Vagina (tissue), 2 donors: ENCODE measurements at regions not wholly inside any gene's neighbourhood (a gene's known extent, or its start where the extent isn't known, plus 50 kb on each side); places are given as distances from the start of the nearest gene placed in this dataset.

Experiments used
- DNase-seq, 2 donors: peaks; one replicate each; pipeline ENCODE4 v3.0.0-alpha.2; 2017; ENCODE audit errors: extremely low spot score in 2 of 2
- H3K27ac ChIP-seq: fragments of 200-600 bp; sonication (generic); one replicate; pipeline ENCODE4 v1.5.1; 2019
- H3K27me3 ChIP-seq: fragments of 200-600 bp; sonication (generic); one replicate; pipeline ENCODE4 v1.5.1; 2019
- H3K36me3 ChIP-seq, 2 donors: fragments of 200-600 bp; sonication (generic); one replicate each; pipeline ENCODE4 v1.5.1; 2017 to 2019
- H3K4me1 ChIP-seq: fragments of 200-600 bp; sonication (generic); one replicate; pipeline ENCODE4 v1.5.1; 2019
- H3K4me3 ChIP-seq, 2 donors: fragments of 200-600 bp; sonication (generic); 1 replicate in 1 of 2; 2 replicates in 1 of 2; pipeline ENCODE4 v1.5.1; 2016 to 2019
- H3K9me3 ChIP-seq: fragments of 200-600 bp; sonication (generic); one replicate; pipeline ENCODE4 v1.5.1; 2019
- POLR2A ChIP-seq, 2 donors: fragments of 450-650 bp; IDR thresholded peaks; one replicate each; pipeline ENCODE4 v1.6.1; 2017; ENCODE audit warnings: antibody characterized with exemption in 2 of 2, mild to moderate bottlenecking in 2 of 2, moderate library complexity in 2 of 2
- POLR2AphosphoS5 ChIP-seq, 2 donors: sonication (generic); formaldehyde crosslinking; IDR thresholded peaks; one replicate each; pipeline ENCODE4 v1.9.0; 2017; ENCODE audit warnings: antibody characterized with exemption in 2 of 2, mild to moderate bottlenecking in 2 of 2, low read depth in 1 of 2; ENCODE audit not compliant: insufficient read depth in 1 of 2
- intact Hi-C: fragments of 100-400 bp; cut with DNase I; formaldehyde crosslinking; loops from one replicate; pipeline ENCODE4 v1.15.1; 2023
- TF ChIP-seq, protein P1 (sequence below), 3 experiments: fragments of 450-650 bp in 2 of 3; fragments of 200-600 bp in 1 of 3; sonication (generic) in 1 of 3; IDR thresholded peaks; one replicate each; pipeline ENCODE4 v1.5.1; 2017 to 2019; ENCODE audit warnings: antibody characterized with exemption in 3 of 3, mild to moderate bottlenecking in 2 of 3, moderate library complexity in 2 of 3

DNA sequence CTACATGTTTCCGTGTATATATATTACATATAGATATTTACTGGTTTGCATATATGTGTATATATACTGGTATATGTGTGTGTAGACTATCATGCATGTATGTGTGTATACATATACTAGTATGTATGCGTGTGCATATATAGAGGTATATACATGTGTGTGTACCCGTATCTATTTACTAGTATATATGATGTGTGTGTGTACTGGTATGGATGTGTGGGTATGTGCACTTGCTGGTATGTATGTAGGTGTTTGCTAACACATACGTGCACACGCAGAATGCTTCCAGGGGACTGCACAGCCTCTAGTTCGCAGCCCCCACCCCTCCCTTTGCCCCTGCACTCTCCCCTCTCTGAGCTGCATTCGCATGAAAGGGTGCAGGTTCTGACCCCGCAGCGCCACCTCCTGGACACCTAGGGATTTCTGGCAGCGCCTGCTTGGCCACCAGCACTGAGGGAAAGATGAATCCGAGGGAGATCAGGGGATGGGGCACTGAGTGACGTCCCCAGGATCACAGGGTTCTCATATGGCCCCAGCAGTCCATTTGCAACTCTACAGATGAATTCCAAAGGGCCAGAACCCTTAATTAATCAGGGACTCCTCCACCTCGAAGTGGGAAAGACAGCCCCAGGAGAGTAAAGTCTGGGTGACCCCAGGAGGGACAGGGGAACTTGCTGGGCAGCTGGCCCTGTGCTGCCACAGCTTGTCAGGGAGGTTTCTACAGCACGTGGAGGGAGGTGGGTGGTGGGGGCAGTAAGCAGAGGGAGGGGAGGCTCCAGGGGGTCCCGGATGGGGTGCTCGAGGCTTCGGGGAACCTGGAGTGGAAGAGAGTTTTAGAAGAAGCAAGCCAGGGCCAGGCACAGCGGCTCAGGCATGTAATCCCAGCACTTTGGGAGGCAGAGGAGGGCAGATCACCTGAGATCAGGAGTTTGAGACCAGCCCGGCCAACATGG, 66.8 kb upstream of the ASAP2 start:
- Histone ChIP-seq H3K27ac (no peak overlapping the region), H3K36me3 (no peaks in the 10 kb centered on the region), H3K9me3 (no peaks in the 10 kb centered on the region), H3K4me3 (no peak overlapping the region), H3K27me3 (no peaks in the 10 kb centered on the region), H3K4me1 (peaks cover 17% of the 10 kb centered on the region)
- TF ChIP-seq, protein P1, sequence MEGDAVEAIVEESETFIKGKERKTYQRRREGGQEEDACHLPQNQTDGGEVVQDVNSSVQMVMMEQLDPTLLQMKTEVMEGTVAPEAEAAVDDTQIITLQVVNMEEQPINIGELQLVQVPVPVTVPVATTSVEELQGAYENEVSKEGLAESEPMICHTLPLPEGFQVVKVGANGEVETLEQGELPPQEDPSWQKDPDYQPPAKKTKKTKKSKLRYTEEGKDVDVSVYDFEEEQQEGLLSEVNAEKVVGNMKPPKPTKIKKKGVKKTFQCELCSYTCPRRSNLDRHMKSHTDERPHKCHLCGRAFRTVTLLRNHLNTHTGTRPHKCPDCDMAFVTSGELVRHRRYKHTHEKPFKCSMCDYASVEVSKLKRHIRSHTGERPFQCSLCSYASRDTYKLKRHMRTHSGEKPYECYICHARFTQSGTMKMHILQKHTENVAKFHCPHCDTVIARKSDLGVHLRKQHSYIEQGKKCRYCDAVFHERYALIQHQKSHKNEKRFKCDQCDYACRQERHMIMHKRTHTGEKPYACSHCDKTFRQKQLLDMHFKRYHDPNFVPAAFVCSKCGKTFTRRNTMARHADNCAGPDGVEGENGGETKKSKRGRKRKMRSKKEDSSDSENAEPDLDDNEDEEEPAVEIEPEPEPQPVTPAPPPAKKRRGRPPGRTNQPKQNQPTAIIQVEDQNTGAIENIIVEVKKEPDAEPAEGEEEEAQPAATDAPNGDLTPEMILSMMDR (IDR thresholded peaks at IDR 0.05): peak; percentile 31 to 59 (median 49)
- TF ChIP-seq POLR2A (IDR thresholded peaks at IDR 0.05): no peak
- DNase-seq: peak in 1 of 2 donors; percentile 82
- intact Hi-C loops: loop anchor here (10.0 kb wide), 2 partner anchors 195 to 265 kb away; no protein-coding TSS in a partner anchor

DNA sequence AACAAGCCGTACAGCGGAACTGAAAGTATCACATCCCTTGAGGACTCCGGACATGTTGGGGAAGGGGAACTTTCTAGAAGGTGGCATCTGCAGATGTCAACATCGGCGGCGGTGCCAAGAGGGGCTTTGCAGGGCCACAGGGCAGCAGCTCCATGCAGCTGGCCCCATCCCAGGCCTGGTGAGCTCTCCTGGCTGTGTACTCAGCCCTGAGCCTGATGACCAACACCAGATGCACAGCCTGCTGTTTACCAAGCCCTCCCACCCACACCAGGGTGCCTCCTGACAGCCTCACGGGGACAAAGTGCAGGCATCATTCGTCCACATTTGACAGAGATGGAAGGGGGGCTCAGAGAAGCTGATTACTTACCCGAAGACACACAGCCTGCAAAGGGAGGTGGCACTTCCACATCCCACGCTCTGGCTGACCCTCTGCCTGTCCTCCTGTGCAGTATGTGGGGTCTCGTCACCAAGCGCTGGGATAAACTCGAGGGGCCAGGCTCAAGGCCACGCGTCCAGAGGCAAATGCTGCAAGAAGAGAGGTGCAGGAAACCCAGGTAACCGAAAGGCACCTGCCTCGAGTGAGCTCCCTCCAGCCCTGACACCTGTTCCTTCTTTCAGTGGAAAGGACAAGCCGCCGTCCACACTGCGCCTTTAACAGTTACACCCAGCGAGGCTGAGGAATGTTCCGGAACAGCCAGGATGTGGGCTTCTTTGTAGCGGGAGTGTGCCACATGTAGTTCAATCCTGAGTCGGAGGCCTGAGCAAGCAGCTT, 69.0 kb upstream of the ASAP2 start:
- intact Hi-C loops: loop anchor here (10.0 kb wide), 1 partner anchor 263 kb away; no protein-coding TSS in a partner anchor
- Histone ChIP-seq H3K27ac (no peak overlapping the region), H3K4me1 (peaks cover 4% of the 10 kb centered on the region), H3K36me3 (no peaks in the 10 kb centered on the region), H3K27me3 (no peaks in the 10 kb centered on the region), H3K9me3 (no peaks in the 10 kb centered on the region), H3K4me3 (no peak overlapping the region)
- DNase-seq: peak in 1 of 2 donors; percentile 72
- TF ChIP-seq POLR2A (IDR thresholded peaks at IDR 0.05) (no peak), POLR2AphosphoS5 (IDR thresholded peaks at IDR 0.05; ENCODE audit: insufficient read depth in 1 of 2, low read depth in 1 of 2) (no peak)
- TF ChIP-seq, protein P1 (IDR thresholded peaks at IDR 0.05): no peak

DNA sequence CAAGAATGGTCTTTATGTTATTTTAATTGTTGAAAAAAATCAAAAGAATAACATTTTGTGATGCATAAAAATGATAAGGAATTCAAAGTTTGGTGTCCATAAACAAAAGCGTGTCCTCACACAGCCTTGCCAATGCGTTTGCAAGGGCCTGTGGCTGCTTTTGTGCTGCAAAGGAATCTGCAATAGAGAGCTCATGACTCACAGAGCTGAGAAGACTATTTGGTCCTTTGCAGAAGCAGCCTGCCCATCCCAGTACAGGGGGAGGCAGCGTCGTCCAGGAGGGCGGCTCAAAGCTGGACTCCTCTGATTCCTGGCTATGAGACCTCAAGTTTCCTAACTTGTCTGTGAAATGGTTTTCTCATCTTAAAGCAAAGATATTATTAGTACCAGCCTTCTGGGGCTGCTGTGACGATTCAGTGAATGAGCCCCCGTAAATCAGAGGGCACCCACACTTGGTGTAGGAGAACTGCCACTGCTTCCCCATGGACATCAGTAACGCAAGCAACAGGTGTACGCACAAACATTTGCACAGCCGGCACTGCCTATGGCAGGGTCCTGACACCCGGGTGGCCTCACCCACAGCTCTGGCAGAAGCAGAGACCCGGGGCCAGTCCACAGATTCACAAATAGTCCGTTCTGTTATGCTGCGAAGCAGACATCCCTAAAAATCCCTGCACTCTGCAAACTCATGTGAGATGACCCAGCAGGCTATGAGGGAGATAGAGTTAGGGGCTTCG, 70.6 kb upstream of the ASAP2 start:
- no peaks in the 10 kb centered on the region for H3K36me3 ChIP-seq
- no peaks in the 10 kb centered on the region for H3K27me3 ChIP-seq
- no peaks in the 10 kb centered on the region for H3K4me1 ChIP-seq
- no peak for DNase-seq
- H3K9me3 ChIP-seq: no peaks in the 10 kb centered on the region
- H3K4me3 ChIP-seq: no peak overlapping the region
- intact Hi-C loops: loop anchor here (10.0 kb wide), 1 partner anchor 261 kb away; no protein-coding TSS in a partner anchor
- H3K27ac ChIP-seq: no peak overlapping the region
- TF ChIP-seq, protein P1 (IDR thresholded peaks at IDR 0.05): no peak
- no peak for TF ChIP-seq POLR2AphosphoS5 (IDR thresholded peaks at IDR 0.05; ENCODE audit: insufficient read depth in 1 of 2, low read depth in 1 of 2)
- TF ChIP-seq POLR2A (IDR thresholded peaks at IDR 0.05): no peak

DNA sequence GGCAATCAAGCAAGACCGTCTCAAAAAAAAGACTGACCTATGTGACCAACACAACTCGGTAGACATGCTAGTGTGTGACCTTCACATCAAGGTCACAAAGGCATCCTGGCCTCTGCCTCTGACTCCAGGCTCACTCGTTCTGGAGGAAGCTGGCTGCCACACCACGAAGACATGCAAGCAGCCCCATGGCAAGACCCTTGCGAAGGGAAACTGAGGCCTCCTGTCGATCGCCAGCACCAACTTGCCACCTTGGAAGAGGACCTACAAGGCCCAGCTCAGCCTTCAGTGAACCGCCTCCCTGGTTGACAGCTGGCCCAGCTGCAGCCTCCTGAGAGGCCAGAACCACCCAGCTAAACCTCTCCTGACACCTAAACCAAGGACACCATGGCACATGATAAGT, 79.3 kb upstream of the ASAP2 start:
- Histone ChIP-seq H3K4me3 (no peak overlapping the region), H3K36me3 (no peaks in the 10 kb centered on the region), H3K27me3 (no peaks in the 10 kb centered on the region), H3K4me1 (no peaks in the 10 kb centered on the region), H3K9me3 (no peaks in the 10 kb centered on the region), H3K27ac (no peak overlapping the region)
- DNase-seq: no peak
- intact Hi-C loops: no loop called here
- TF ChIP-seq POLR2A (IDR thresholded peaks at IDR 0.05) (no peak), POLR2AphosphoS5 (IDR thresholded peaks at IDR 0.05; ENCODE audit: insufficient read depth in 1 of 2, low read depth in 1 of 2) (no peak)
- TF ChIP-seq, protein P1 (IDR thresholded peaks at IDR 0.05): no peak
